ENCODE measurements at regions not wholly inside any gene's neighbourhood (a gene's known extent, or its start where the extent isn't known, plus 50 kb on each side); places are given as distances from the start of the nearest gene placed in this dataset.

GRCh38 chr5:23446424-23446823, 61.0 kb upstream of the PRDM9 start:
- H3K79me2 ChIP-seq (ENCODE audit: control insufficient read depth, insufficient read depth, low read length) = no peaks in the 10 kb centered on the region
- no peaks in the 10 kb centered on the region for H3K27me3 ChIP-seq (ENCODE audit: control insufficient read depth, insufficient read depth, low read length)
- DNase-seq (ENCODE audit: low read depth in 2 of 2) = peak; percentile 3 to 89
- no peak overlapping the region for H3K27ac ChIP-seq (ENCODE audit: insufficient read depth, low read length)
- H3K4me2 ChIP-seq (ENCODE audit: extremely low read depth, insufficient read depth, low read length) = no peak overlapping the region
- H3K9me3 ChIP-seq (ENCODE audit: control insufficient read depth, insufficient read depth, low read depth, low read length) = no peaks in the 10 kb centered on the region
- H4K20me1 ChIP-seq (ENCODE audit: control insufficient read depth, extremely low read depth, insufficient read depth, low read length) = no peaks in the 10 kb centered on the region
- no peak overlapping the region for H3K9ac ChIP-seq (ENCODE audit: insufficient read depth, low read length)
- TF ChIP-seq CTCF (conservative IDR thresholded peaks at IDR 0.05 in 1 of 2, IDR thresholded peaks at IDR 0.05 in 1 of 2; ENCODE audit: low read depth in 1 of 2, low read length in 2 of 2) = no peak
- no peak for TF ChIP-seq EZH2 (IDR thresholded peaks at IDR 0.05; ENCODE audit: low read length, missing control alignments)
- no peaks in the 10 kb centered on the region for H3K4me1 ChIP-seq (ENCODE audit: control insufficient read depth, extremely low read depth, insufficient read depth, low read length)
- no peaks in the 10 kb centered on the region for H3K36me3 ChIP-seq (ENCODE audit: control insufficient read depth, insufficient read depth, low read length)
- no peak overlapping the region for H2AFZ ChIP-seq (ENCODE audit: low read length)
- no peak overlapping the region for H3K4me3 ChIP-seq (replicated peaks in 1 of 4; ENCODE audit: control extremely low read depth in 1 of 4, insufficient read depth in 1 of 4, low read depth in 3 of 4, low read length in 4 of 4)

GRCh38 chr5:23445573-23445972, 61.8 kb upstream of the PRDM9 start:
- TF ChIP-seq EZH2 (IDR thresholded peaks at IDR 0.05; ENCODE audit: low read length, missing control alignments) = no peak
- no peak for TF ChIP-seq CTCF (conservative IDR thresholded peaks at IDR 0.05 in 1 of 2, IDR thresholded peaks at IDR 0.05 in 1 of 2; ENCODE audit: low read depth in 1 of 2, low read length in 2 of 2)
- Histone ChIP-seq H3K36me3 (ENCODE audit: control insufficient read depth, insufficient read depth, low read length) (no peaks in the 10 kb centered on the region), H4K20me1 (ENCODE audit: control insufficient read depth, extremely low read depth, insufficient read depth, low read length) (no peaks in the 10 kb centered on the region), H3K4me3 (replicated peaks in 1 of 4; ENCODE audit: control extremely low read depth in 1 of 4, insufficient read depth in 1 of 4, low read depth in 3 of 4, low read length in 4 of 4) (no peak overlapping the region), H2AFZ (ENCODE audit: low read length) (no peak overlapping the region), H3K27ac (ENCODE audit: insufficient read depth, low read length) (no peak overlapping the region), H3K9ac (ENCODE audit: insufficient read depth, low read length) (no peak overlapping the region), H3K4me1 (ENCODE audit: control insufficient read depth, extremely low read depth, insufficient read depth, low read length) (no peaks in the 10 kb centered on the region), H3K27me3 (ENCODE audit: control insufficient read depth, insufficient read depth, low read length) (no peaks in the 10 kb centered on the region), H3K4me2 (ENCODE audit: extremely low read depth, insufficient read depth, low read length) (no peak overlapping the region), H3K79me2 (ENCODE audit: control insufficient read depth, insufficient read depth, low read length) (no peaks in the 10 kb centered on the region), H3K9me3 (ENCODE audit: control insufficient read depth, insufficient read depth, low read depth, low read length) (no peaks in the 10 kb centered on the region)
- peak in 1 of 2 donors; percentile 66 for DNase-seq (ENCODE audit: low read depth in 2 of 2)

- Histone ChIP-seq H3K27me3 (ENCODE audit: control insufficient read depth, insufficient read depth, low read length) (no peaks in the 10 kb centered on the region), H3K4me2 (ENCODE audit: extremely low read depth, insufficient read depth, low read length) (no peak overlapping the region), H3K9ac (ENCODE audit: insufficient read depth, low read length) (no peak overlapping the region), H4K20me1 (ENCODE audit: control insufficient read depth, extremely low read depth, insufficient read depth, low read length) (no peaks in the 10 kb centered on the region), H3K79me2 (ENCODE audit: control insufficient read depth, insufficient read depth, low read length) (no peaks in the 10 kb centered on the region), H3K4me1 (ENCODE audit: control insufficient read depth, extremely low read depth, insufficient read depth, low read length) (no peaks in the 10 kb centered on the region), H2AFZ (ENCODE audit: low read length) (no peak overlapping the region), H3K4me3 (replicated peaks in 1 of 4; ENCODE audit: control extremely low read depth in 1 of 4, insufficient read depth in 1 of 4, low read depth in 3 of 4, low read length in 4 of 4) (no peak overlapping the region), H3K27ac (ENCODE audit: insufficient read depth, low read length) (no peak overlapping the region), H3K36me3 (ENCODE audit: control insufficient read depth, insufficient read depth, low read length) (no peaks in the 10 kb centered on the region), H3K9me3 (ENCODE audit: control insufficient read depth, insufficient read depth, low read depth, low read length) (no peaks in the 10 kb centered on the region)
- no peak for DNase-seq (ENCODE audit: low read depth in 2 of 2)
- TF ChIP-seq CTCF (conservative IDR thresholded peaks at IDR 0.05 in 1 of 2, IDR thresholded peaks at IDR 0.05 in 1 of 2; ENCODE audit: low read depth in 1 of 2, low read length in 2 of 2) (no peak), EZH2 (IDR thresholded peaks at IDR 0.05; ENCODE audit: low read length, missing control alignments) (no peak)
Measured at GRCh38 chr5:23440703-23441102, 66.7 kb upstream of the PRDM9 start.

Data from fibroblast of lung (primary cell).